NCI-H1436 treated with DMSO at 0.1 percent for 48 hours (cell line): ENCODE measurements at regions not wholly inside any gene's neighbourhood (a gene's known extent, or its start where the extent isn't known, plus 50 kb on each side); places are given as distances from the start of the nearest gene placed in this dataset.

ENCODE experiments used
- DNase-seq: peaks from one replicate; lab custom pipeline; 2025; lab: John Stamatoyannopoulos, UW

GRCh38 chr3:154582501-154582900, 152.5 kb upstream of the GPR149 start:
- DNase-seq: no peak

GRCh38 chr3:154571553-154572226, 141.7 kb upstream of the GPR149 start:
- no peak for DNase-seq

- DNase-seq: no peak
Measured at GRCh38 chr3:154568064-154568463, 138.1 kb upstream of the GPR149 start.

GRCh38 chr3:154559623-154560022, 129.6 kb upstream of the GPR149 start:
- no peak for DNase-seq

GRCh38 chr3:154552338-154552737, 122.3 kb upstream of the GPR149 start:
- no peak for DNase-seq

- DNase-seq: no peak
Measured at GRCh38 chr3:154549391-154549790, 119.4 kb upstream of the GPR149 start.

- no peak for DNase-seq
Measured at GRCh38 chr3:154548341-154548740, 118.4 kb upstream of the GPR149 start.

- no peak for DNase-seq
Measured at GRCh38 chr3:154542837-154543236, 112.8 kb upstream of the GPR149 start.

- no peak for DNase-seq
Measured at GRCh38 chr3:154540950-154541604, 111.1 kb upstream of the GPR149 start.

GRCh38 chr3:154538566-154539360, 108.8 kb upstream of the GPR149 start:
- DNase-seq: no peak

GRCh38 chr3:154536751-154537150, 106.8 kb upstream of the GPR149 start:
- no peak for DNase-seq

GRCh38 chr3:154522036-154522602, 92.1 kb upstream of the GPR149 start:
- DNase-seq: no peak

GRCh38 chr3:154517404-154517803, 87.4 kb upstream of the GPR149 start:
- no peak for DNase-seq

- no peak for DNase-seq
Measured at GRCh38 chr3:154515921-154516320, 85.9 kb upstream of the GPR149 start.

- DNase-seq: no peak
Measured at GRCh38 chr3:154510780-154511179, 80.8 kb upstream of the GPR149 start.

- DNase-seq: no peak
Measured at GRCh38 chr3:154507727-154508126, 77.7 kb upstream of the GPR149 start.

- no peak for DNase-seq
Measured at GRCh38 chr3:154496978-154497377, 67.0 kb upstream of the GPR149 start.

- DNase-seq: no peak
Measured at GRCh38 chr3:154496540-154496939, 66.5 kb upstream of the GPR149 start.

- no peak for DNase-seq
Measured at GRCh38 chr3:154486949-154487348, 57.0 kb upstream of the GPR149 start.

- no peak for DNase-seq
Measured at GRCh38 chr3:154482507-154482906, 52.5 kb upstream of the GPR149 start.

GRCh38 chr3:154480033-154480432, 50.0 kb upstream of the GPR149 start:
- no peak for DNase-seq
